HS-27A (cell line): ENCODE measurements at regions not wholly inside any gene's neighbourhood (a gene's known extent, or its start where the extent isn't known, plus 50 kb on each side); places are given as distances from the start of the nearest gene placed in this dataset.
"Not testable (repeated sequence)": the region's sequence is repeated elsewhere in the genome, so short reads cannot be mapped to it uniquely, and the experiment has no call there.

Experiments
- DNase-seq: peaks from one replicate; pipeline ENCODE4 v3.0.0-alpha.2; 2012; ENCODE audit warnings: low read depth, missing footprints

GRCh38 chr5:108696951-108697715 is 50.6 kb upstream of the FER start:
- DNase-seq = no peak

- no peak for DNase-seq
These were observed 51.3 kb upstream of the FER start for GRCh38 chr5:108696407-108696806.

- DNase-seq = no peak
These were observed 59.2 kb upstream of the FER start for GRCh38 chr5:108688485-108688884.

- no peak for DNase-seq
These were observed 60.0 kb upstream of the FER start for GRCh38 chr5:108687595-108688200.

GRCh38 chr5:108686676-108687075 is 61.0 kb upstream of the FER start:
- no peak for DNase-seq

- DNase-seq = not testable (repeated sequence)
These were observed 62.1 kb upstream of the FER start for GRCh38 chr5:108685448-108686216.

- no peak for DNase-seq
These were observed 66.4 kb upstream of the FER start for GRCh38 chr5:108681079-108681921.

GRCh38 chr5:108678091-108678490 is 69.6 kb upstream of the FER start:
- no peak for DNase-seq

GRCh38 chr5:108675736-108676135 is 72.0 kb upstream of the FER start:
- DNase-seq = no peak

GRCh38 chr5:108672639-108673038 is 75.1 kb upstream of the FER start:
- no peak for DNase-seq

GRCh38 chr5:108670591-108671289 is 77.0 kb upstream of the FER start:
- no peak for DNase-seq

- DNase-seq = no peak
These were observed 78.2 kb upstream of the FER start for GRCh38 chr5:108669462-108669861.

GRCh38 chr5:108661590-108662219 is 86.0 kb upstream of the FER start:
- DNase-seq = no peak

- DNase-seq = no peak
These were observed 86.7 kb upstream of the FER start for GRCh38 chr5:108661024-108661423.

GRCh38 chr5:108660291-108660690 is 87.4 kb upstream of the FER start:
- no peak for DNase-seq

GRCh38 chr5:108659531-108659930 is 88.2 kb upstream of the FER start:
- no peak for DNase-seq

- DNase-seq = no peak
These were observed 91.8 kb upstream of the FER start for GRCh38 chr5:108655750-108656450.

GRCh38 chr5:108654051-108654450 is 93.6 kb upstream of the FER start:
- no peak for DNase-seq

- no peak for DNase-seq
These were observed 94.5 kb upstream of the FER start for GRCh38 chr5:108653201-108653600.

GRCh38 chr5:108650997-108651396 is 96.7 kb upstream of the FER start:
- no peak for DNase-seq
